ENCODE measurements at regions not wholly inside any gene's neighbourhood (a gene's known extent, or its start where the extent isn't known, plus 50 kb on each side); places are given as distances from the start of the nearest gene placed in this dataset.

DNA sequence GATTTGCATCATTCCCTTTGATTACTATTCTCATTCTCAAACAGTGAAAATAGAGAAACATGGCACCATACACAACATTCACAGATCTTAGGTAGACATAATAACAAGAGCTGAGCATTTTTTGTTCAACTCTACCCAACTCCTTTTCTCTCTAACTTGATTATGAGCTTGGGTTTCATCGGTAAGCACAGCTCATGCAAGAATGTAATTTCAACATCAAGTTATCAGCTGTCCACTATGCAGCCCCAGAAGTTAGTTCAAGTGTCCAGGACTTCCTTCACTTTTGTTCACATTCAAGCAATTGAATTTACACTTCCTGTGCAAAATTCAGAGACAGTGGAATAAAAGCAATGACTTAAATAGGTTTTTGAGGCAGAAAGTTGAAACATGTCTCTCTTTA is 297.7 kb upstream of the SASH1 start:
- H4K8ac ChIP-seq (ENCODE audit: low read depth, low read length): no peak overlapping the region
- H3K79me2 ChIP-seq (ENCODE audit: control insufficient read depth, insufficient read depth, low read length): no peaks in the 10 kb centered on the region
- no peak overlapping the region for H3K4ac ChIP-seq (ENCODE audit: low read depth, low read length)
- H2AK5ac ChIP-seq (ENCODE audit: low read length): no peak overlapping the region
- no peak overlapping the region for H3K18ac ChIP-seq (ENCODE audit: low read length)
- H2BK120ac ChIP-seq (ENCODE audit: low read depth, low read length): no peak overlapping the region
- H3K4me3 ChIP-seq (ENCODE audit: low read length): no peak overlapping the region
- H3K23ac ChIP-seq (ENCODE audit: low read length): no peak overlapping the region
- H2BK15ac ChIP-seq (replicated peaks; ENCODE audit: low read depth): no peak overlapping the region
- H3K27me3 ChIP-seq (ENCODE audit: insufficient read depth, low read length, poor library complexity): no peaks in the 10 kb centered on the region
- H3K79me1 ChIP-seq (ENCODE audit: low read length): no peaks in the 10 kb centered on the region
- H3K56ac ChIP-seq (ENCODE audit: low read length): no peak overlapping the region
- H3K36me3 ChIP-seq (ENCODE audit: control insufficient read depth, insufficient read depth, low read length): no peaks in the 10 kb centered on the region
- H3K4me1 ChIP-seq (ENCODE audit: control insufficient read depth, low read depth, low read length): no peaks in the 10 kb centered on the region
- no peak for DNase-seq
- no peak overlapping the region for H3K9ac ChIP-seq (ENCODE audit: low read length)
- no peak overlapping the region for H3K4me2 ChIP-seq (ENCODE audit: low read length)
- H3K27ac ChIP-seq (ENCODE audit: low read depth, low read length): no peak overlapping the region
- H4K5ac ChIP-seq (ENCODE audit: low read length): no peak overlapping the region
- no peak overlapping the region for H2BK5ac ChIP-seq (ENCODE audit: low read length)
- WGBS (ENCODE audit: extremely low coverage, insufficient coverage, low lambda C conversion rate): no CpG with 5 or more reads among the region's 1 CpG

GRCh38 chr6:148053209-148053608 is 289.4 kb upstream of the SASH1 start:
- no peak overlapping the region for H4K5ac ChIP-seq (ENCODE audit: low read length)
- H3K79me2 ChIP-seq (ENCODE audit: control insufficient read depth, insufficient read depth, low read length): no peaks in the 10 kb centered on the region
- no peak overlapping the region for H3K4me2 ChIP-seq (ENCODE audit: low read length)
- no peaks in the 10 kb centered on the region for H3K4me1 ChIP-seq (ENCODE audit: control insufficient read depth, low read depth, low read length)
- no peak overlapping the region for H2AK5ac ChIP-seq (ENCODE audit: low read length)
- no peak overlapping the region for H2BK5ac ChIP-seq (ENCODE audit: low read length)
- no peak overlapping the region for H2BK15ac ChIP-seq (replicated peaks; ENCODE audit: low read depth)
- no peak overlapping the region for H3K23ac ChIP-seq (ENCODE audit: low read length)
- no peak for DNase-seq
- no peak overlapping the region for H3K18ac ChIP-seq (ENCODE audit: low read length)
- no peak overlapping the region for H3K27ac ChIP-seq (ENCODE audit: low read depth, low read length)
- no CpG with 5 or more reads among the region's 5 CpGs for WGBS (ENCODE audit: extremely low coverage, insufficient coverage, low lambda C conversion rate)
- no peak overlapping the region for H3K56ac ChIP-seq (ENCODE audit: low read length)
- H2BK120ac ChIP-seq (ENCODE audit: low read depth, low read length): no peak overlapping the region
- H3K4ac ChIP-seq (ENCODE audit: low read depth, low read length): no peak overlapping the region
- no peak overlapping the region for H4K8ac ChIP-seq (ENCODE audit: low read depth, low read length)
- H3K27me3 ChIP-seq (ENCODE audit: insufficient read depth, low read length, poor library complexity): no peaks in the 10 kb centered on the region
- no peaks in the 10 kb centered on the region for H3K79me1 ChIP-seq (ENCODE audit: low read length)
- no peak overlapping the region for H3K9ac ChIP-seq (ENCODE audit: low read length)
- H3K4me3 ChIP-seq (ENCODE audit: low read length): no peak overlapping the region
- no peaks in the 10 kb centered on the region for H3K36me3 ChIP-seq (ENCODE audit: control insufficient read depth, insufficient read depth, low read length)

GRCh38 chr6:148053796-148054195 is 288.8 kb upstream of the SASH1 start:
- Histone ChIP-seq H3K18ac (ENCODE audit: low read length) (no peak overlapping the region), H2AK5ac (ENCODE audit: low read length) (no peak overlapping the region)

DNA sequence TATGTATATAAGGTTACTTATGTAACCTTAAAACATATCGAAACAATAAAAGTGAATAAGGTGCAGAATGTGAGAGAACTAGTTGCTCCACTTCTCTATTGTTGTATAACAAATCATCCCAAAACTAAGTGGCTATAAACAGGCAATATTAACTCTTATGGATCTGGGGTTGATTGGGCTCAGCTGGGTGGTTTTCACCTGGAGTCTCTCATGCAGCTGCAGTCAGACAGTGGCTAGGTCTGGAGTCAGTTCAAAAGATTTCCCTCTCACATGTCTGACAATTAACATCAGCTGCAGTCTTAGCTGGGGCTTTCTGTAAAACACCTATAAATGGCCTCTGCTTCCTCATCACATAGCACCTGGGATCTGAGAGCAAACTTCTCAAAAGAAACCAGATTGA is 288.4 kb upstream of the SASH1 start:
- H3K18ac ChIP-seq (ENCODE audit: low read length): no peak overlapping the region
- H3K4me3 ChIP-seq (ENCODE audit: low read length): no peak overlapping the region
- no peak overlapping the region for H2BK5ac ChIP-seq (ENCODE audit: low read length)
- H3K4me1 ChIP-seq (ENCODE audit: control insufficient read depth, low read depth, low read length): no peaks in the 10 kb centered on the region
- H4K5ac ChIP-seq (ENCODE audit: low read length): no peak overlapping the region
- no peak overlapping the region for H3K4ac ChIP-seq (ENCODE audit: low read depth, low read length)
- no peak overlapping the region for H4K8ac ChIP-seq (ENCODE audit: low read depth, low read length)
- no peaks in the 10 kb centered on the region for H3K36me3 ChIP-seq (ENCODE audit: control insufficient read depth, insufficient read depth, low read length)
- H3K79me2 ChIP-seq (ENCODE audit: control insufficient read depth, insufficient read depth, low read length): no peaks in the 10 kb centered on the region
- H3K4me2 ChIP-seq (ENCODE audit: low read length): no peak overlapping the region
- no peak overlapping the region for H3K56ac ChIP-seq (ENCODE audit: low read length)
- DNase-seq: no peak
- no peak overlapping the region for H3K9ac ChIP-seq (ENCODE audit: low read length)
- WGBS (ENCODE audit: extremely low coverage, insufficient coverage, low lambda C conversion rate): no CpG with 5 or more reads among the region's 1 CpG
- no peak overlapping the region for H2BK120ac ChIP-seq (ENCODE audit: low read depth, low read length)
- H3K79me1 ChIP-seq (ENCODE audit: low read length): no peaks in the 10 kb centered on the region
- no peaks in the 10 kb centered on the region for H3K27me3 ChIP-seq (ENCODE audit: insufficient read depth, low read length, poor library complexity)
- H3K27ac ChIP-seq (ENCODE audit: low read depth, low read length): no peak overlapping the region
- no peak overlapping the region for H2BK15ac ChIP-seq (replicated peaks; ENCODE audit: low read depth)
- no peak overlapping the region for H2AK5ac ChIP-seq (ENCODE audit: low read length)
- no peak overlapping the region for H3K23ac ChIP-seq (ENCODE audit: low read length)

More at GRCh38 chr6:148053796-148054195, 288.8 kb upstream of the SASH1 start:
- DNase-seq: no peak
- Histone ChIP-seq H3K4me3 (ENCODE audit: low read length) (no peak overlapping the region), H3K79me2 (ENCODE audit: control insufficient read depth, insufficient read depth, low read length) (no peaks in the 10 kb centered on the region), H2BK5ac (ENCODE audit: low read length) (no peak overlapping the region), H3K4ac (ENCODE audit: low read depth, low read length) (no peak overlapping the region), H3K27me3 (ENCODE audit: insufficient read depth, low read length, poor library complexity) (no peaks in the 10 kb centered on the region), H3K56ac (ENCODE audit: low read length) (no peak overlapping the region), H3K27ac (ENCODE audit: low read depth, low read length) (no peak overlapping the region), H3K4me1 (ENCODE audit: control insufficient read depth, low read depth, low read length) (no peaks in the 10 kb centered on the region), H3K4me2 (ENCODE audit: low read length) (no peak overlapping the region), H3K9ac (ENCODE audit: low read length) (no peak overlapping the region), H3K36me3 (ENCODE audit: control insufficient read depth, insufficient read depth, low read length) (no peaks in the 10 kb centered on the region), H3K23ac (ENCODE audit: low read length) (no peak overlapping the region), H4K8ac (ENCODE audit: low read depth, low read length) (no peak overlapping the region), H4K5ac (ENCODE audit: low read length) (no peak overlapping the region), H3K79me1 (ENCODE audit: low read length) (no peaks in the 10 kb centered on the region), H2BK15ac (replicated peaks; ENCODE audit: low read depth) (no peak overlapping the region), H2BK120ac (ENCODE audit: low read depth, low read length) (no peak overlapping the region)

DNA sequence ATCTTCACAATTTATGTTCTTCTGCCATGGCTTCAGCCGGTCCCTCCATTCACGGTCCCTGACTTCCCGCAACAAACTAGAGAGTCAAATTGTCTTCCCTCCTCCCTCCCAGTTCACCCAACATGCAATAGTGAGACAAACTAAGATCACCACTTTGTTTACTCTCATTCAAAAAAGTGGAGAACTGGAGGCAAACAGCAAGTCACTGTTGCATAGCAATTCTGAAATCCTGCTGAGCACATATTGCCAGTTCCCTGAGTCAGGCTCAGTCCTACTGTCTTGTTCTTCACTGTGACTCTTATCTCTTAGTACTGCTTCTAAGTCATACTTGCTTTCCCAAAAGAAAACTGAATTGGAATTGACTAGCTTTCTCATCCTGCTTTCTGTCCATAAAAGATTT is 287.2 kb upstream of the SASH1 start:
- DNase-seq: no peak
- H2BK15ac ChIP-seq (replicated peaks; ENCODE audit: low read depth): no peak overlapping the region
- no peak overlapping the region for H2AK5ac ChIP-seq (ENCODE audit: low read length)
- H3K4me1 ChIP-seq (ENCODE audit: control insufficient read depth, low read depth, low read length): no peaks in the 10 kb centered on the region
- no peak overlapping the region for H4K5ac ChIP-seq (ENCODE audit: low read length)
- H3K23ac ChIP-seq (ENCODE audit: low read length): no peak overlapping the region
- WGBS (ENCODE audit: extremely low coverage, insufficient coverage, low lambda C conversion rate): no CpG with 5 or more reads among the region's 3 CpGs
- H2BK120ac ChIP-seq (ENCODE audit: low read depth, low read length): no peak overlapping the region
- H3K56ac ChIP-seq (ENCODE audit: low read length): no peak overlapping the region
- no peak overlapping the region for H3K4ac ChIP-seq (ENCODE audit: low read depth, low read length)
- H3K27me3 ChIP-seq (ENCODE audit: insufficient read depth, low read length, poor library complexity): no peaks in the 10 kb centered on the region
- no peak overlapping the region for H3K9ac ChIP-seq (ENCODE audit: low read length)
- no peaks in the 10 kb centered on the region for H3K36me3 ChIP-seq (ENCODE audit: control insufficient read depth, insufficient read depth, low read length)
- no peak overlapping the region for H4K8ac ChIP-seq (ENCODE audit: low read depth, low read length)
- no peak overlapping the region for H3K18ac ChIP-seq (ENCODE audit: low read length)
- H3K4me2 ChIP-seq (ENCODE audit: low read length): no peak overlapping the region
- H3K4me3 ChIP-seq (ENCODE audit: low read length): no peak overlapping the region
- H3K79me1 ChIP-seq (ENCODE audit: low read length): no peaks in the 10 kb centered on the region
- H3K27ac ChIP-seq (ENCODE audit: low read depth, low read length): no peak overlapping the region
- no peak overlapping the region for H2BK5ac ChIP-seq (ENCODE audit: low read length)
- H3K79me2 ChIP-seq (ENCODE audit: control insufficient read depth, insufficient read depth, low read length): no peaks in the 10 kb centered on the region

- Histone ChIP-seq H3K27ac (ENCODE audit: low read depth, low read length) (no peak overlapping the region), H3K56ac (ENCODE audit: low read length) (no peak overlapping the region), H3K36me3 (ENCODE audit: control insufficient read depth, insufficient read depth, low read length) (no peaks in the 10 kb centered on the region), H3K18ac (ENCODE audit: low read length) (no peak overlapping the region), H3K9ac (ENCODE audit: low read length) (no peak overlapping the region), H2AK5ac (ENCODE audit: low read length) (no peak overlapping the region), H3K4me1 (ENCODE audit: control insufficient read depth, low read depth, low read length) (no peaks in the 10 kb centered on the region), H3K79me2 (ENCODE audit: control insufficient read depth, insufficient read depth, low read length) (no peaks in the 10 kb centered on the region), H3K79me1 (ENCODE audit: low read length) (no peaks in the 10 kb centered on the region), H3K23ac (ENCODE audit: low read length) (no peak overlapping the region), H3K27me3 (ENCODE audit: insufficient read depth, low read length, poor library complexity) (no peaks in the 10 kb centered on the region), H2BK5ac (ENCODE audit: low read length) (no peak overlapping the region), H2BK15ac (replicated peaks; ENCODE audit: low read depth) (no peak overlapping the region), H3K4me3 (ENCODE audit: low read length) (no peak overlapping the region), H4K5ac (ENCODE audit: low read length) (no peak overlapping the region), H4K8ac (ENCODE audit: low read depth, low read length) (no peak overlapping the region), H3K4me2 (ENCODE audit: low read length) (no peak overlapping the region), H3K4ac (ENCODE audit: low read depth, low read length) (no peak overlapping the region), H2BK120ac (ENCODE audit: low read depth, low read length) (no peak overlapping the region)
- WGBS (ENCODE audit: extremely low coverage, insufficient coverage, low lambda C conversion rate): no CpG with 5 or more reads among the region's 1 CpG
- DNase-seq: no peak
These were observed 282.8 kb upstream of the SASH1 start for GRCh38 chr6:148059869-148060268.
